CD4-positive, alpha-beta T cell treated with Interleukin-12 subunit alpha and Interleukin-12 subunit beta, for 1 hour (primary cell): ENCODE measurements at regions not wholly inside any gene's neighbourhood (a gene's known extent, or its start where the extent isn't known, plus 50 kb on each side); places are given as distances from the start of the nearest gene placed in this dataset.
"Not testable (repeated sequence)": the region's sequence is repeated elsewhere in the genome, so short reads cannot be mapped to it uniquely, and the experiment has no call there.

ENCODE experiments used
- DNase-seq: peaks from one replicate; pipeline ENCODE4 v3.0.0-alpha.2; 2020

DNA sequence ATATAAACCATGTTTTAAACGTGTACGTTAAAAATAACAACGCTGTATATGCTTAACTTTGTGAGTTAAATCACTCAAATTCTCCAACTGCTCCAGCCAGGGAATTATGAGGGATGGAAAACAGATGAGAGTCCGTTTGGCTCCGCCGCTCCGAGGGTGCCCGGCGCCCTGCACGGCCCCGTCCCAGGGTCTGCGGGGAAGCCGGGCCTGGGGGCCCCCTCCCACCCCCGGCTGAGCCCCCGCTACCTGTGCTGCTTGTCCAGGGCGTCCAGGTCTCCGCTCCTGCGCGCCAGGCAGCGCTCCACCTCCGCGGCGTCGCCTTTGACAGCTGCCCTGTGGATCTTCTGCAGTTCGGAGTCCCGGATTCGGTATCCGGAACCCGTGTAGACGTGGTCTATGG, 415.5 kb downstream of the FOXD4L4 start:
- not testable (repeated sequence) for DNase-seq

DNA sequence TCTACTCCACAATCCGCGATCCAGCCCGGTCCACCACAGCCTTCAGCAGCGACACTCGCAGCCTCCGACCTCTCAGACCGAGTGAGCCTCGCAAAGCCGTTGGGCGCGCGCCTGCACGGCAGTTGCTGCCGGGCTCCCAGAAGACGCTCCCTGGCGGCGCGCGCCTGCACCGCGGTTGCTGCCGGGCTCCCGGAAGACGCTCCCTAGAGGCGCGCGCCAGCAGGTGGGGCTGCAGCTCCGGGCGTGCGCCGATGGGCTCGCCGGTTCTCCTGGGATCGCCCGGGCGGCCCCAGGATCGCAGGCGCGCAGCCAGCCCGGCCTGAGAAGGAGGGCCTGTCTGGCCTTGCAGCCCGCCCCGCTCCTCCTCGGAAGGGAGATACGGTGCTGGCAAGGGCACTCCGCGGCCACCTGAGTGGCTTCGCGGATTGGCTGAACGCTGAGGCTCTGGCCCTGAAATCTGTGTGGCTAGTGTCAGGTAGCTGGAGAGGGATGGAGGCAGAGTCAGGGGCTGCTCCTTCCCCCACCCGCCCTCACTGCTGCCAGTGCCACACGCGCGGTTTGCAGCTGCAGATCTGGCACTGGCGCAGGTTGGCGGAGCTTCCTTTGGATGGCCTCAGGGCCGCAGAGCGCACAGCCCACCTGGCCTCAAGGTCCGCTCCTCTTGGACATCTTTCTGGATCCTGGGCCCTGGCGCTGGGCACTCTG, 416.2 kb downstream of the FOXD4L4 start:
- DNase-seq = peak; percentile 40

DNA sequence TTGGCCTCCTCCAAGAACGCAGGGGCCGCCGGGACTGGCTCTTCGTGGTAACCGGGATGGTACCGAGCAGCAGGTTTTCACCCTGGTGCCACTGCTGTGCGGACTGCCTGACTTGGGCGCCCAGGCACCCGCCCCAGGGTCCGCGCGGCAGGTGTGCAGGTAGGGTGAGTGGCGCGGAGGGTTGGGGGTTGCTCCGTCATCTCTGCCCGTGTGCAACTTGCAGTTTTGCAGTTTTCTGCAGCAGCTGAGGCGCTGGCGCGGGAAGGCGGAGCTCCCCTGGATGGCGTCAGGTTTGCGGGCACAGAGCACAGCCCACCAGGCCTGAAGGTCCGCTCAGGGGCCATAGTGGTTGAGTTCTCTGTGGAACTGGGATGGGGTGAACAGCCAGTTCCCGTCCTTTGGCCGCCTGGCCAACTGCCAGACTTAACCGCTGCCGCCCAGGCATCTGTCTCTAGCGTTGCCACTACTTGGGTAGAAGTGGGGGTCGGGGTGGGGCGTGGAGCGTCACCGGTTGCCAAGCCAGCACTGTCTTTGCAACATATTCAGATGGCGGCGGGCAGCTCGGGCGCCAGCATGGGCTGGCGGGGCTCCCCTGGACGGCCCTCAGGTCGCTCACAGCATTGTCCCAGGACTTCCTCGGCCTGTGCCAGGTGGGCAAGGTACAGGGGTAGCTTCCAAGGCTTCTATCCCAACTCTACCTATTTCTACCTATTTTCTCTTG, 417.2 kb downstream of the FOXD4L4 start:
- not testable (repeated sequence) for DNase-seq

DNA sequence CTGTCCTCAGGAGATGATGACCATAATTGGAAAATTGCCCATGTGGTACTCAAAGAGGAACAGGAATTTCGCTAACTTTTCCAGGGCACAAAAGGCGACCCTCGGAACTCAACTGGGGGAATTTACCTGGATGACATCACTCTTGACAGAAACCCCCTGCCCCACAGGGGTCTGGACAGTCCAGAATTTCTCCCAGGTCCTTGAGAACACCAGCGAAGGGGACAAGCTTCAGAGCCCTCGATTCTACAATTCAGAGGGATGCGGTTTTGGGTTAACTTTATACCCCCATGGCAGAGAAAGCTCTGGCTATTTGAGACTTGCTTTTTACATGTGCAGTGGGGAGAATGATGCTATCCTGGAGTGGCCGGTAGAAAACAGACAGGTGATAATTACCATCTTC, 445.4 kb downstream of the FOXD4L4 start:
- DNase-seq = not testable (repeated sequence)

DNA sequence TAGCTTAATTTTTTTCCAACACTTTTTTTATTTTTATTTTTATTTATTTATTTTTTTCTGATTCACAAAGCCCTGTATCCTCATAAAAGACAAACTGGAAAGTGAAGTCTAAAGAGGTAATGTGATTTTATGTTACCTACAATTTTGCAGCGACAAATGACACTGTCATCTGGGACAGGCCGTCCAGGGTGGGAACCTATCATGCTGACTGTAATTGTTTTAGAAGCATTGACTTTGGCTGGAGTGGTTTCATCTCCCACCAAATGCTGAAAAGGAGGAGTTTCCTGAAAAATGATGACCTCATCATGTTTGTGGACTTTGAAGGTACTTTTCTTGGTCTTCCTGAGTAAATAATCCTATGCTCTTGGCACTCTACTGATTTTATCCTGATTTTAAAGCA, 446.7 kb downstream of the FOXD4L4 start:
- DNase-seq = not testable (repeated sequence)

DNA sequence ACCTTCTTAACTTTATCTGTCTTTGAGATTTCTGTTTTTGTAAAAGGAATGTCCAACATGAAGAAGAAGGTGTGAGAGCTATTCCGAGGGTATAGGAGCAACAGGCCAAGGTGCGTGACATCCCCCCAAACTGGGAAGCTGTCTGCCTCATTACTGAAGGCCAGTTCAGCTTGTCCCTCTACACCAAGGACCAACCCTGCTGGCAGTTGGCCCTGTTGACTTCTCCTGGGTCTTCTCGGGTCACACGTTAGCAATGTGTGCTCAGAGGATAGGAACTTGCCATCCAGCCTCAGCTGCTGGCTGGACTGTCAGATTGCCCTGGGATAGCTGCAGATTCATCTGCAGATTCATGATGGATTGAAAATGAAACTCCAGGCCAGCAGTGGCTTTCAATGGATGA, 460.3 kb downstream of the FOXD4L4 start:
- DNase-seq = not testable (repeated sequence)

DNA sequence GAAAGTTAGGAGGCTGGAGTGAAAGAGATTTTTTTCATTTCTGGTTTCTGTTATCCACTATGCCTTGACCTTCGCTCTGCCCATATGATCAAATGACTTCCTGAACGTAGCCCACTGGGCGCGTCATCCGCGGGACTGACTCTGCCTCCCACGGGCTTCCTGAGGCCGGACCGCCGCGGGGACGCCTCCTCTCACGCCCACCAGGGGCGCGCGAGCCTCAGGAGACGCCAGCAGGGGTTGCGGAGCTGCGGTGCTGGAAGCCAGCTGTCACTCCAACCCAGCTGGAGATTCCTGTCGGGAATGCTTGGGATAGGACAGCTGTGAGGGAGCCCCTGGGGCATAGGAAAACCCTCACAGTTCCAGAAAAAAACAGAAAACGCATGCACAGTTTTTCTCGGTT, 461.5 kb downstream of the FOXD4L4 start:
- not testable (repeated sequence) for DNase-seq

DNA sequence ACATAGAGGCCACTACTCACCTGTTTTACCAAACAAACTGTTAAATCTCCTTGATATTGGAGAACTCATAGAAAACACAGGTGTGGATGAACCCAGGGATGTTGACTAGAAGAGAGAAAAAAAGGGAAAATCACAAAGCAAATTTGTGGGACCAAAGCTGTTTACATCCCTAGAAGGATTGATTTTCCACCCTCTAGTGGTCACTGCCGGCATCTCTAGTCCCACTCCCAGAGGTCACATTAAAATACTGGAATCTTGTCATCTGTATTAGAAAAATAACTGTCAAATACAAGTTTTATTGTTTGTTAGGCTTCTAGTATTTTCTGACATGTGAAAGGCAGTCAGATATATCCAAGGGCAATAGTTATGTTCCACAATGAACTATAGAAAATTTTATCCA, 469.7 kb downstream of the FOXD4L4 start:
- DNase-seq = not testable (repeated sequence)

DNA sequence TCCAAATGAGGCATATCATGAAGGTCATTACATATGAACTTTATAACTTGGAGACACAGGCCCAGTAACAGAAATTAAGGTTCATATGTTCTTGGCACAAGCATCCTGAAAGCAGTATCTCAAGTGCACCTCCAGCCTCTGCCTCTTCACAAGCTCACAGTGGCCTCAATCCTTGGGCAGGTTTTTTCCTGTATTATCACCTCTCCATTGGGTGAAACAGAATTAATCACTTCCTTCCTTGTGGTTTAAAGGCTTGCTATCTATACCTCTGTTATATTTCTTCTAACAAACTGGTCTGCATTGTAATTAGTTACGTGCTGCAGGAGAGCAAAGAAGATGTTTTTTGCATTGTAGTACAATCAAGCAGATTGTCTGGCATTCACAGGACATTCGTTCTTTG, 471.0 kb downstream of the FOXD4L4 start:
- DNase-seq = not testable (repeated sequence)

DNA sequence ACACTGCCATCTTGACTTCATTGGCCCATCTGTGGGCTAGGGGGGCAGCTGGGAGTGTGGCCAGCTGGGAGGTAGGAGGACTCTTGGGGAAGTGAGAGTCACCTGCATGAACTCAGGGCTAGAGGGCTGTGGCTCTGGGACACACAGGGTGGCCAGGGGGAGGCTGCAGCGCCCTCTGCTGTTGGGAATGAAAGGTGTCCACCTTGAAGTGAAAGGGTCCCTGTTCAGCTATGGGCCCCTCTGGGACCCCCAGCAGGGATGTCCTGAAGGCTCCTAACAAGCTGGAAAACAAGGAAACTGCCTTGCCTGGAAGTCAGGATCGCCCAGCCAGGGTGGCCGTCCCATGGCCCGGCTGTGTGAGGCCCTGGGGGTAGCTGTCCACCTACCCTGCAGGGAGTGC, 507.8 kb downstream of the FOXD4L4 start:
- not testable (repeated sequence) for DNase-seq

DNA sequence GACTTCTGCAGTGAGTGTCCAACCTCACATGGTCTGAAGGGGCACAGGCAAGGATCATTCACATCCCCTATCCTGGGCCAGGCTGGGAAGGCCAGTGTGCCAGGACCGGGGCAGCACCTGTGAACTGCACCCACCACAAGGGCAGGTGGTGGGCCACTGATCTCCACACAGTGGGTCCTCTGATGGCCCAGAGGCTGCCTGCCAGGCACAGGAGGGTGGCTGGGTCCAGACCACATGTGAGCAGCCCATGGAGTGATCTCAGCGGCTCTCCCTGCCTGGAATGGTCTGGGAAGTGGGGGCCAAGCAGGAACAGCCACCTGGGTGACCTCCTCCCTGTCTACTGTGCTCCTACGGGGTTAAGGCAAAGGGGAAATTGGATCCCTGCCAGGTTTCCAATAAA, 508.5 kb downstream of the FOXD4L4 start:
- DNase-seq = not testable (repeated sequence)

DNA sequence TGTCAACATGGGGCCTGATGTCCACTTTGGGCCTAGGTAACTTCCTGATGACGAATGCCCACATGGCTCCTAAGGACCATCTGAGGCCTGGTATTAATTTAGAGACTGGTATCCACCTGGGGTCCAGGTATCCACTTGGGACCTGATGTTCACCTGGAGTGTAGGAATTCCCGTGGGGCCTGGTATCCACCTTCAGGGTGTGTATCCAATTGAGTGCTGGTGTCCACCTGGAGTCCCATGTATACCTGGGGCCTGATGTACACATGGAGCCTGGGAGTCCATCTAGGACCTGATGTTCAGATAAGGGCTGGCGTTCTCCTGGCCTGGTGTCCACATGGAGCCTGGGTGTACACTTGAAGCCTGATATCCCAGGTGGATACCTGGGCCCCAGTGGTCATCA, 520.6 kb downstream of the FOXD4L4 start:
- not testable (repeated sequence) for DNase-seq

DNA sequence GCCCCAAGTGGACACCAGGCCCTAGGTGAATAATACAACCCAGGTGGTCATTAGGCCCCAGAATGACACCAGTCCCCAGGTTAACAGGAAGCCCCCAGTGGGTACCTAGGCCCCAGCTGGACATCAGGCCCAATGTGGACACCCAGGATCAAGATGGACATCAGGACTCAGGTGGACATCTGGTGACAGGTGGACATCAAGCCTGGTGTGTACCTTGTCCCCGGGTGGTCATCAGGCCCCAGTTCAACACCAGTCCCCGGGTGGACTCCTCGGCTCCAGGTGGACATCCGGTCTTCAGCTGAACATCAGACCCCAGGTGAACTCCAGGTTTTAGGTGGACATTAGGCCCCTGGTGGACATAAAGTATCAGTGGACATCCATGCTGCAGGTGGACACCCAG, 524.6 kb downstream of the FOXD4L4 start:
- not testable (repeated sequence) for DNase-seq

DNA sequence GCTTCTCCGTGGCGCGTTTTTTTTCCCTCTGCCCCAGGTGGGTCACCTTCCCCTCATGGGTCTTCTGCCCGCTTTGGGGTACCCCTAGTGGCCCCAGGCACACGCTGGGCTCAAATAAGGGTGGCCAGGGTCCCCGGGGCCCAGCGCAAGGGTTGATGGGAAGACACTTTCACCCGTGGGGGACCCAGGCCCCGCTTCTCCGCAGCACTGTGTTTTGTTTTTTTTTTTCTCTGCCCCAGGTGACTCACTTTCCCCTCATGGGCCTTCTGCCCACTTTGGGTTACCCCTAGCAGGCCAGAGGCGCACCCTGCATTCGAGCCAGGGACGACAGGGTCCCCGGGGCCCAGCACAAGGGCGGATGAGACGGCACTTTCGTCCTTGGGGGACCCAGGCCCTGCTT, 526.7 kb downstream of the FOXD4L4 start:
- not testable (repeated sequence) for DNase-seq

DNA sequence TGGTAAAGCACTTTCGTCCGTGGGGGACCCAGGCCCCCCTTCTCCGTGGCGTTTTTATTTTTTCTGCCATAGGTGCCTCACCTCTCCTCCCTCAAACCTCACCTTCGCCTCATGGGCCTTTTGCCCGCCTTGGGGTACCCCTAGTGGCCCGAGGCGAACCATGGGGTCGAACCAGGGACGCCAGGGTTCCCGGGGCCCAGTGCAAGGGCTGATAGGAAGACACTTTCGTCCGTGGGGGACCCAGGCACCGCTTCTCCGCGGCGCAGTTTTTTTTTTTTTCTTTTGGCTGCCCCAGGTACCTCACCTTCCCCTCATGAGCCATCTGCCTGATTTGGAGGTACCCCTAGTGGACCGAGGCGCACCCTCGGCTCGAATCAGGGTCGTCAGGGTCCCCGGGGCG, 527.8 kb downstream of the FOXD4L4 start:
- DNase-seq = not testable (repeated sequence)

DNA sequence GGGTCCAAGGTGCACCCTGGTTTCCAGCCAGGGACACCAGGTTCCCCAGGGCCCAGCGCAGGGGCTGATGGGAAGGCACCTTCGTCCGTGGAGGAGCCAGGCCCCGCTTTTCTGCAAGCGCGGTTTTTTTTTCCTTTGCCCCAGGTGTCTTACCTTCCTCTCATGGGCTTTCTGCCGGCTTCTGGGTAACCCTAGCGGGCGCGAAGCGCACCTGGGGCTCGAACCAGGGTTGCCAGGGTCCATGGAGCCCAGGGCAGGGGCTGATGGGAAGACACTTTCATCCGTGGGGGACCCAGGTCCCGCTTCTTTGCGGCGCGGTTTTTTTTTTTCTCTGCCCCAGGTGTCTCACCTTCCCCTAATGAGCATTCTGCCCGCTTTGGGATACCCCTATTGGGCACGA, 529.3 kb downstream of the FOXD4L4 start:
- peak; percentile 44 for DNase-seq

DNA sequence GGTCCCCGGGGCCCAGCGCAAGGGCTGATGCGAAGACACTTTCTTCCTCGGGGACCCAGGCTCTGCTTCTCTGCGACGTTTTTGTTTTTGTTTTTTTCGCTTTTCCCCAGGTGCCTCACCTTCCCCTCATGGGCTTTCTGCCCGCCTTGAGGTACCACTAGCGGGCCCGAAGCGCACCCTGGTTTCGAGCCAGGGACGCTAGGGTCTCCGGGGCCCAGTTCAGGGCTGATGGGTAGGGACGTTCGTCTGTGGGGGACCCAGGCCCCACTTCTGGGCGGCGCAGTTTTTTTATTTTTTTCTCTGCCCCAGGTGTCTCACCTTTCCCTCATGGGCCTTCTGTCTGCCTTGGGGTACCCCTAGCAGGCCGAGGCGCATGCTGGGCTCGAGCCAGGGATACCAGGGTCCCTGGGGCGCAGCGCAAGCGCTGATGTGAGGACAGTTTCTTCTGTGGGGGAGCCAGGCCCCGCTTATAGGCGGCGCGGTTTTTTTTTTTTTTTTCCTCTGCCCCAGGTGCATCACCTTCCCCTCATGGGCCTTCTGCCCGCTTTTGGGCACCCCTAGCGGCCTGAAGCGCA, 530.0 kb downstream of the FOXD4L4 start:
- not testable (repeated sequence) for DNase-seq

DNA sequence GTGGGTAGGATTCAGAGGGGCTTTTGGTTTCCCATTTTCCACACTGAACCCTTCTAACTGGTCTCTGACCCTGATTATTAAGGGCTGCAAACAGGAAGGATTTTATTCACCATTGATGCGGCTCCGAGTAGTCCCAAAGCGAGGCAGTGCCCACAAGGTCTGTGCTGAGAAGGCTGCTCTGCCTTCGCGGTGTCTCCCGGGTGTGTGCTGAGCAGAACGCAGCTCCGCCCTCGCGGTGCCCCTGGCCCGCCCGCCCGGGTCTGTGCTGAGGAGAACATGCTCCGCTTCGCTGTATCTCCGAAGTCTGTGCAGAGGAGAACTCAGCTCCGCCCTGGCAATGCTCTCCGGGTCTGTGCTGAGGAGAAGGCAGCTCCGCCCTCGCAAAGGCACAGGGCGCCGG, 530.7 kb downstream of the FOXD4L4 start:
- DNase-seq = peak; percentile 69

DNA sequence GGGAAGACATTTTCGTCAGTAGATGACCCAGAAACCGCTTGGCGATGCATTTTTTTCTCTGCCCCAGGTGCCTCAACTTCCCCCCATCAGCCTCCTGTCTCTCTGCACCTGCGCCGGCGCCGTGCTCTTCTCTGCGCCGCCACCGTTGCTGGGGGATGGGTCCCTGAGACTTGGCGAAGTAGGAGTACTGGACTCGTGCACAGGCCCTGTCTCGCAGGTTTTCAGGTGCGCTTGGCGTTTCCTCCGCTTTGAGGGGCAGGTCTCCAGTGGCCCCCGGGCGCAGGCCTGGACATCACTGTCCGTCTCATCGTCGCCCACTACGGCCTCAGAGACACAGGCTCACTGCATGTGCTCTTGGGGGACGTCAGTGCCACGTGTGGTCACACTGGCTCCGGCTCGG, 532.1 kb downstream of the FOXD4L4 start:
- peak; percentile 10 for DNase-seq

DNA sequence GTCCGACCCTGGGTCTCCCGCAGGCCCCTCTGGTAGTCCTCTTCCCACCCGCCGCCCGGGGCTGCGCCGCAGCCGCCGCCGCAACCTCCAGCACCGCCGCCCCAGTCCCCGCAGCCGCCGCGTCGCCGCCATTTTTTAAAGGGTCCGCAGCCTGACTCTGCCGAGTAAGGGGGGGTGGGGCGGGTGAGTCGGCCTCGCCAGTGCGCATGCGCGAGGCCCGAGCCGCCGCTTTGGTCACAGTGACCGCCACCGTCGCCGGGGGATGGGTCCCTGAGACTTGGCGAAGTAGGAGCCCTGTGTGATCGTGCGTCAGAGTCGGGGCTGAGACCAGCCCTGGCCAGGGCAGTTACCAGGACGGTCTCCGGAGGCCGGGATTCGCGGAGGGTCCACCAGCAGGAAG, 532.8 kb downstream of the FOXD4L4 start:
- DNase-seq = peak; percentile 81

DNA sequence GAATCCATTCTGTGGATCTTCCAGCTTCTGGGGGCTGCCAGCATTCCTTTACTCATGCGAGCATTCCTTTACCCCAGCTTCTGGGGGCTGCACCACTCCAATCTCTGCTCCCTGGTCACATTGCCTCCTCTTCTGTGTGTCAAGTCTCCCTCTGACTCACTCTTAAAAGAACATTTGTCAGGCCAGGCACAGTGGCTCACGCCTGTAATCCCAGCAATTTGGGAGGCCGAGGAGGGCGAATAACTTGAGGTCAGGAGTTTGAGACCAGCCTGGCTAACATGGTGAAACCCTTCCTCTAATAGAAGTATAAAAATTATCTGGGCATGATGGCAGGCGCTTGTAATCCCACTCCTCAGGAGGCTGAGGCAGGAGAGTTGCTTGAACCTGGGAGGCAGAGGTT, 541.9 kb downstream of the FOXD4L4 start:
- not testable (repeated sequence) for DNase-seq
